Midbrain (tissue), 1 donor: ENCODE measurements at regions not wholly inside any gene's neighbourhood (a gene's known extent, or its start where the extent isn't known, plus 50 kb on each side); places are given as distances from the start of the nearest gene placed in this dataset.
"Not testable (repeated sequence)": the region's sequence is repeated elsewhere in the genome, so short reads cannot be mapped to it uniquely, and the experiment has no call there.

Experiments used
- DNase-seq: peaks from one replicate; lab custom pipeline; 2025; lab: John Stamatoyannopoulos, UW

DNA sequence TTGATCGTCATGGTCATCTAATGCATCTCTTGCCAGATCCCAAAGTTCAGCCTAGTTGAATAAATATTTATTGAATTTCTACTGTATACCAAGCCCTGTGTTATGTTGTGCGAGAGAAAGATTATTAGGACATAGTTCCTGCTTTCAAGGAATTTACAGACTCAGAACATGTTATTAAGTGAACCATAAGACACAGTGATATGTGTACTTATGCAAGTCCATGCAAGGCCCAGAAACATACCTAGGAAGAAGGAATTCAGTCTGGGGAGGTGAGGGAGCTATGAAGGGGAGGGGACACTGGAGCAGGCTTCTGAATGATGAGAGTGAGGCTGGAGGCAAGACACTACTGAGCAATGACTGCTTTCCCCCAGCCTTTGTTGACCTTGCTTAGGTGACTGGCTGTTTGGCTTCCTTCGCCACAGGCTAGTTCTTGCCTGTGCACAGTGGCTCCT lies 81.4 kb downstream of the ACAA2 start:
- no peak for DNase-seq

DNA sequence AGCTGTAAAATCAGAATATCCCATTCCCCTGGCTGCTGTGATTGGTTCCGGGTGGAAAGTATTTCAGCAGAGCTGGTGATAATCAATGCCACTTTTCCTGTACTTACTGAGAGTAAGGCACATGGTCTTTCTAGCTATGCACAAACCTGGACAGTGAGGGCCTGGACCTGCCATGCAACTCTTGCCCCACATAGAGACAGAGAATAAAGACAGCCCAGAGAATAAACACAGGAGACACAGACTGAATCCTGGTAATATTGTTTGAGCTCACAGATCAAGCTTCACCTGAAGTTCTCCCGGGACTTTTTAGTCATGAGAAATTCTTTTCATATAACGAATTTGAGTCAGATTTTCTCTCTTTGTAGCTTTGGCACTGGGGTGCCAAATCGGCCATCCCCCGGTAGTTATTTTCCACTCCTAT lies 81.9 kb downstream of the ACAA2 start:
- no peak for DNase-seq

- no peak for DNase-seq
Observed at GRCh38 chr18:49730951-49731391, 82.4 kb downstream of the ACAA2 start.

DNA sequence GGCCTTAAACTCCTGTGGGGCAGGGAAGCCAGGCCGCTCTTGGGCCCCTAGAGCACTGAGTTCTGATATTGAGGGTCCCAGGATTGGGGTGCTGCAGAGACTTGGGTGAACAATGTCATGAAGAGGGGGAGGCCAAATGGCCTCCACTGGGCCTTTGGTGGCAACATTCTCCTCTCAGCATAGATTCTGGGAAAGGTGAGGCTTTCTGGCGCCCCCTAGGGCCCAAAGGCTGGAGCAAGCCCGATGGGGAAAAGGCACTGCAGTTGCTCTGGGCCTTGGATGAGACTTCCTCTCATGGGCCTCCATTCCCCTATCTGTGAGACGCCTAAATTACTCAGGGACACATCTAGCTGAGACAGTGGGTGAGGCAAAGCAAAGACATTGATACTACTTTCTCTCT lies 84.8 kb downstream of the ACAA2 start:
- no peak for DNase-seq

GRCh38 chr18:49727816-49728215 lies 85.5 kb downstream of the ACAA2 start:
- DNase-seq = no peak

DNA sequence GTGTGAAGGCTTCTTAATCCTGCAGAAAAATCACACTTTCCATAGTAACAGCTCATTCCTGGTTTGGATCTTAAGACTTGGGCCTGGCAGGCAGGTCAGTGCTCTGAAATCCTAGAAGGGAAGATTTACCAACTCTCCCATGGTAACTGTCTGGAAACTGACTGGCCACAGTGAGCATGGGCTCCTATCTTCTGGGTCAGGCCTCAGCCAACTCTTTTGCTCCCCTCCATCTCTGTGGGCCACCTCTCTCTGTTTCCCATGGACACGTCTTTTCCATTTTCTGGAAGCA lies 86.7 kb downstream of the ACAA2 start:
- DNase-seq = no peak

DNA sequence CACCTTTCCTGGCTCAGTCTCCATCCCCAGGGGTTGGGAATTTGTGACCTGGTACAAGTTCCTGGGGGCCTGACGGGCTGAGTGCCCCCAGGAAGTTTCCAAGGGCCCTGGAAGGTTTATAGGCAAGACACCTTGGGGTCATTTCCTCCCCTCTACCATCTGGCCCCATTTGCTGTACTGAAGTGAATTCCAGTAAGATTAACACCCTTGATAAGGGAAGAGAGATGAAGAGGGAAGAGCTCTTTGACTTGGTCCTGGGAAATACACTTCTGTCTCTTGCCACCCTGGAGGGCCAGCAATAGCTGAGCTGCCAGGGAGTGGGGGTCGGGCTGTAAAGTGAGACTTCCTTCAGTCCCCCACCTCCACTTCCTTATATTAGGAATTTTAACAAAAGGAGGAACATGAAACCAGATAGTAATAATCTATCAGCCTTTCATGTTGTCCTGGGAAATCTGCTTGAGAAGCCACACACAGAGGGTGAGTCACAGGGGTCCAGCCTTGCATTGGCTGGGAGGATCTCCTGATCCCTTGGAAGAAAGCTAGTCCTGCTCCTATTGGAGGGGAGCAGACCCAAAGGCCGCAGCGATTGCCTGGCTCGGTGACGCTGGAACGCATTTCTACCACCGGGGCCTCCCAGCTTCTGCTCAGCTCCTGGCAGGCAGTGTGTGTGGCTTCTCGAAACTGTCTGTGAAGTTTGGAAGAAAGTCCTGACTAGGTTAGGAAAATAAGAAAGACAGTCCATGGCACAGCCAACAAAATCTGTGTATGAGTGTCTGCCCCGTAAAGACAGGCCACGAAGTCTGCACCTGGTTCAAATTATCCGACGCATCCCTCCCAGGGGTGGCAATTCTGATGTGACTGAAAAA lies 87.3 kb downstream of the ACAA2 start:
- no peak for DNase-seq

GRCh38 chr18:49723648-49724180 lies 89.6 kb downstream of the ACAA2 start:
- DNase-seq = no peak

DNA sequence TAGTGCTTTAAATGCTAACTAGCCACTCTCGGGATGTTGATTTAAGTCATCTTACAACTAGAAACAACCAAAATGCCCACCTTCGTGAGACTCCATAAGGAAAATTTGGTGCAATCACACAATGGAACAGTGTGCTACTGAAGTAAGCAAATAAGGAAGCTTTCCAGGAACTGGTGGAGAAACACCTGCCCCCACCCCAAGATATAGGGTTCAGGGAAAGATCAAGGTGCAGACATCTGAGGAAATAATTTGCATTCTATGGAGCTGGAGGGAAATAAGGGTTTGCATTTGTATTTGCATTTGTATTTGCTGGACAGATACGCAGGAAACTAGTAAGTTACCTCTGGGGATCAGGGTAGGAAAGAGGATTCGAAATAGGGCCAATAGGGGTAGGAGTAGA lies 90.9 kb downstream of the ACAA2 start:
- no peak for DNase-seq

GRCh38 chr18:49721981-49722380 lies 91.4 kb downstream of the ACAA2 start:
- DNase-seq = no peak

GRCh38 chr18:49720944-49721343 lies 92.4 kb downstream of the ACAA2 start:
- DNase-seq = not testable (repeated sequence)

GRCh38 chr18:49717617-49718016 lies 95.7 kb downstream of the ACAA2 start:
- DNase-seq = no peak

DNA sequence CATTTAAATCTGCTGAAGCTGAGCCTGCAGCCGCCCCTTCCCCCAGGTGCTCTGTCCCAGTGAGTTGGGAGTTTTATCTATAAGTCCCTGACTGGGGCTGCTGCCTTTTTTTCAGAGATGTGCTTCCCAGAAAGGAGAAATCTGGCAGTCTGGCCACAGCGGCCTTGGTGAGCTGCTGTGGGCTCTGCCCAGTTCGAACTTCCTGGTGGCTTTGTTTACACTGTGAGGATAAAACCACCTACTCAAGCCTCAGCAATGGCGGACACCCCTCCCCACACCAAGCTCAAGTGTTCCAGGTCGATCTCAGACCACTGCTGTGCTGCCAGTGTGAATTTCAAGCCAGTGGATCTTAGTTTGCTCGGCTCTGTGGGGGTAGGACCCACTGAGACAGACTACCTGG lies 97.3 kb downstream of the ACAA2 start:
- no peak for DNase-seq

DNA sequence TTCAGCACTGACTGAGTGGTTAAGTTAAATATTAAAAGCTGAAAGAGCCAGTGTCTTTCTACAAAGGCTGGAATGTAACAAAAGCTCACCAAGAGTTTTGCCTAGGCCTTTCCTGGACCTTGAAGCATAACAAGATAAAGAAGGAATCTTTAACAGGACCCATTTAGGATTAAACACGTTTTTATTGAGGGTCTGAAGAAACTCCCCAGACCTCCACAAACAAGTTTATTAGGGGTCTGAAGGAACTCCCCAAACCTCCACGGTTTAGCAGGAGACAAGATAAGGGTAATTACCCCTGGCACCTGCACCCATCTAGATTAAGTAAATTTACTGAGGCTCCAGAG lies 104.0 kb downstream of the ACAA2 start:
- DNase-seq = no peak

DNA sequence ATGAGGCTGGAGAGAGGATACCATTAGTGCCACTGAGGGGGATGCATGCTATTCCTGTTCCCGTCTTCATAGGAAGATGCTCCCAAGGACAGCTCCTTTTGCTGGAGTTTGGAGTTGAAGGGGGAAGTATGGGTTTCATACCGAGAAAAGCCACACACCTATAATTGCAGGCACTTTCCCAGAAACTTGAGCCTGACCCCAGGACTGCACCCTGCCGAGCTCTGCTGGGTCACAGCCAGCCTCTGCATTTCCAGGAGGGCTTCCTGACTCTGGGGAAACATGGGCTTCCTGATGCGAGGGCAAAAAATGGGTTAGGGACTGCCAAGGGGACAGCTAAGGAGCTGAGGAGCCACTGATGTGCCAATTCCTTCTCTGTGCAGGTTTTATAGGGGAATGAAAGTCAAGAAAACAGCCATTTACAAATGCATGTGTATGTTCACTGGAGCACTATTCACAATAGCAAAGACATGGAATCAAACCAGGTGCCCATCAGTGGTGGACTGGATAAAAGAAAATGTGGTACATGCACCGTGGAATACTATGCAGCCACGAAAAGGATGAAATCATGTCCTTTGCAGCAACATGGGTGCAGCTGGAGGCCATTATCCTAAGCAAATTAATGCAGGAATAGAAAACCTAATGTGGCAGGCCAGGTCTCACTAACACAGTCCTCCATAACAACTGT lies 104.5 kb downstream of the ACAA2 start:
- no peak for DNase-seq

- DNase-seq = no peak
Observed at GRCh38 chr18:49707599-49707998, 105.7 kb downstream of the ACAA2 start.

DNA sequence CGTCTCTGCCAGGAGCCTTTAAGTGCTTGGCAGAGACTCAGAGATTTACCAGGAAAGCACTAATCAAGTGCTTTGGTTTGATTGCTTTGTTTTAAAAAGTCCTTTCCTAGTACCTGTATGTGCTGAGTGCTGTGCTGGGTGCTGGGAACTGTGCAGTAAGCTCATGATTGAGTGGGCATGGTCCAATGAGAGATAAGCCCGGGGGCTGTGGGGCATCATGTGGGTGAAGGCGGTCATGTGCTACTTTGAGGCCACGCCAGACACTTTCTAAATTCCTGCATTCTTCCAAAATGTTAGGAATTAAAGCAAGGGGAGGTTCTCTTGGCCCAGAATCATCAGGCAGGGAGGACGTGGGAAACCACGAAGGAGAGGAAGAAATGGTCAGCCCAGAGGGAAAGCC lies 109.0 kb downstream of the ACAA2 start:
- no peak for DNase-seq

- no peak for DNase-seq
Observed at GRCh38 chr18:49701190-49701589, 112.1 kb downstream of the ACAA2 start.

GRCh38 chr18:49699303-49699702 lies 114.0 kb downstream of the ACAA2 start:
- no peak for DNase-seq

- no peak for DNase-seq
Observed at GRCh38 chr18:49698525-49699025, 114.8 kb downstream of the ACAA2 start.

- no peak for DNase-seq
Observed at GRCh38 chr18:49697757-49698524, 115.4 kb downstream of the ACAA2 start.

DNA sequence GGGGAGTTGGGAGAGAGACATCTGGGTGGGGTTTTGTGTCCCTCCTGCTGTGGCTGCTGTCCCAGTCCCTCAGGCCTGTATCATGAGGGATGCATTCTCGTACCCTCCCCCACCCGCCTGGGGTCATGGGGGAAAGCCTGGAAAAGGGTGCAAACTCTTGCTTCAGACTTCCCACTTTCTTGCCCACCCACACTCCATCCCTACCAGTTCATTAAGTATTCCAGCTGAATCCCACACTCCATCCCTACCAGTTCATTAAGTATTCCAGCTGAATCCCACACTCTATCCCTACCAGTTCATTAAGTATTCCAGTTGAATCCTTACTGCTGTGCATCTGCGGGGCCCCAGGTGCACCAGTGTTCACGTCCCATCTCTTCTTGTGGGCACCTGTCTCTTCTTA lies 116.3 kb downstream of the ACAA2 start:
- DNase-seq = no peak
